ENCODE measurements at regions not wholly inside any gene's neighbourhood (a gene's known extent, or its start where the extent isn't known, plus 50 kb on each side); places are given as distances from the start of the nearest gene placed in this dataset.
"Not testable (repeated sequence)": the region's sequence is repeated elsewhere in the genome, so short reads cannot be mapped to it uniquely, and the experiment has no call there.

DNA sequence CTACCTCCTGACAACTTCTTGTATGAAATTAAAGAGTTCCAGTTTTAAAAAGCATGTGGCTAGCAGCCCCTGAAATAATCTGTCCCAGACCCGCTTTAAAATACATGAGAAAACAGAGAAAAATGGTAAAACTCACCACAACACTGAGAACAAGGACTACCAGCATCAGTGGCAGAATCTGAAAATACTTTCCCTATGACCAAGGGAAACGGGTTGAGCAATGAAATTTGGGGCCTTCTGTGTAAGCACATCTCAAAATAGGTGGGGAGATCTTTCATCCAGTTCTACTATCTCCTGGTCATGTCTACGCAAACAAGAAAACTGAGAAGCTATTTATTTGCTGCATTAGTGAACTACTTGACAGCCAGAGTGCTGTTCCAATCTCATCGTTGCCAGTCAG, 172.3 kb downstream of the LNPK start:
- DNase-seq (ENCODE audit: low spot score): no peak

DNA sequence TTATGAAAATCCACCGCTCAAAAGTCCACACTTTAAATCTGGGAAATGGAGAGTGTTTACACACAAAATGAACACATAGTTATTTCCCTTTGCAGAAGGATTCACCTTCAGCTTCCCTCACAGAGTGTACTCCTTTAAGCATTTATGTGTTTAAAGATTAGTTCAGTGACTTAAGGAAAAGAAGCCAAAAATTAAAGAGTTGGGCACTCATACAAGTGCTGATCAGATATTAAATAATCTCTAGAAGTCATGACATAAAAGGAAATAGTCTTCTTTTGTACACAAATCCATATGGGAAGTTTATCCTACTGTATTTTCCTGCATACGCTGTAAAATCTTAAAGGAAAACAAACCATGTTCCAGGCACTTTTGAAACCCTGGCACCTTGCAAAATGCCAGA, 174.2 kb downstream of the LNPK start:
- DNase-seq (ENCODE audit: low spot score): no peak

DNA sequence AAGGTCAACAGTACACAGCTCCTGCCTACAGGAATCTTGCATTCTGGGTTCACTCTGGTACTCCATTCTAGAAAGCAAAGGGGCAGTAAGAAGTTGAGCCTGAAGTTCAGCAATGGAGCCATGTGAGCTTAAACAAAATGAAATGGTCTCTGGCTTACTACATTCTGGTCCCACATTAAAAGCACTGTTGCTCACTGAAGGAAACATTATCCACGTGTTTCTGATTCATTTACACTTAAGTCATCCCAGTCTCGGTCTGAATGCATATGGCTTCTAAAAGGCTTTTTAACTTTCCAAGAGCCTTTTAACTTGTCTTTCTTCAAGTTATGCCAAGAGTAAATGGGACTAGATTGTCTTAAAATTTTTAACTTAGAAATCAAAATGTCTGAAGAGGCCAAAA, 177.8 kb downstream of the LNPK start:
- DNase-seq (ENCODE audit: low spot score): no peak

DNA sequence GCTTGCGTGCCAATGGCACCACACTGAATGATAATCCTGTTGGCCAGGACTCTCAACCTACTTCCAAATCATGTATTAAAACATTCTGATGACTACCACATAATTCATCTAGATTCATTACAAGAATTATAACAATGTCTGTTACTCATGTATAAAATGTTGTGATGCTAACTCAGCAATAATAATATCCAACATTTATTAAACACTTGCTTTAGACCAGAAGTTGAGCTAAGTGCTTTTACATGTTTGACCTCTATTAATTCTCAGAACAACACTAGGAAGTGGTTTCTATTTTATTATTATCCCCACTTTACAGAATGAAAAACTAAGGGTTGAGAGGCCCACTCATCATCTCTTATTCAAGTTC, 178.4 kb downstream of the LNPK start:
- no peak for DNase-seq (ENCODE audit: low spot score)

DNA sequence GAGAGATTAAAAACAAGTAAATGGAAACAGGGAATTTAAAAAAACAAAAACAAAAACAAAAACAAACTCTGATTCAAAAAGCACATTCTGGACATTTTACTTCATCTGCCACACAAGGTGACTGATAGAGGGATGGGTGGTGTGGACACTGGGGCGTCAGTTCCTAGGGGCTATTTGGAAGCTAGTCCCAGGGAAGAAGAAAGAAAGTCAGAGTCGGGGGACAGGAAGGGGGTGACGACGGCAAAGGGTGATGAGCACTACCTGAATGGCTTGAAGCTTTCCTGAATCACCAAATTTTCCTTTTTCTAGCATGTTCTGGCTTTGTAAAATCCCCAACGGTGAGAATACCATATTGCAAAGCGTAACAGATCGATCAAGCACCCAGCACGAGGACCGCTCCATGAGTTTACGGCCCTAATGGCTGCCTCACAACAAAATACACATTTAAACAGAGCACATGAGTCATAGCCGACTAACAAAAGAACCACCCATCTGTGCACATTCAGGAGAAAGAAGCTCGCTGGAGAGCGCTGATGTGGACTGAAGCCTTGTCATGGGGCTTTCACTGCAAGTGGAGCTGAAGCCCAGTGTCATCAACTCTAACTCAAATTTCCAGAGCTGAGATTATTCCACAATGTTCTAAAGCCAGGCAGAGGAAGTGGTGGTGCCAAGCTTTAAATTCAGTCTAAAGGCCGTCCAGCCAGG, 178.9 kb downstream of the LNPK start:
- no peak for DNase-seq (ENCODE audit: low spot score)

DNA sequence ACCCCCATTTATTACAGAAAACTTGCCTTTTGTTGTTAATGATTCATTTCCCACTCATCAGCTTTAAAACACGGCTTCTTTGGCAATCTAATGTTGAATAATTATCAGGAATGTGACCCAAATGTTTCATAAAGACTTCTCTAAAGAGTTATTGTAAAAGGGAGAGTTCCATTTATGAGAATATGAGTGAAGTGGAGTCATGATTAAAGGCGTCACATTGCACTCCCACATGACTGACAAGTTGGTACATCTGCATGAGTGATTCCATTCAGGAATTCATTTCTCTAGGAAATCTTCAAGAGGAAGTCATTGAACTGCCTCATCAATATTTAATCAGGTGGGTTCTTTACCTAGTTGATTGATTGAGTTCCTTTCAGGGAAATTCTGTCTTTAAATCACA, 184.8 kb downstream of the LNPK start:
- DNase-seq (ENCODE audit: low spot score): no peak

DNA sequence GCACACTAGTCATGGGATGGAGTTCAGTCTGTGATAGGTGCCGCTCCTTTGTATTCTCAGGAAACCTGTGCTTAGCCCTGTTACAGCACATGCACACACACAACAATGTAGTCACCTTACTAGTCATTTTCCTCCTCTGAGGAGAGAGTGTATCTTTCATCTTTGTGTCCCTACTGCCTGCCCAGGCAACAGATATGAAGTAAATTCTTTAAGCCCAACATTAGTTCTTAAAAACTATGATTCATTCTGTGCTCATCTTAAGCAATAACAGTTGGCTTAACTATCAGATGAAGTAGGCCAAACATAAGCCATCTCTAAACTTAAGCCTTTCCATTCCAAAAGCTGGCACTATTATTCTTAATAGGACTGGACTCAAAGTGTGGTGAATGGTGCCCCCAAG, 186.5 kb downstream of the LNPK start:
- no peak for DNase-seq (ENCODE audit: low spot score)

DNA sequence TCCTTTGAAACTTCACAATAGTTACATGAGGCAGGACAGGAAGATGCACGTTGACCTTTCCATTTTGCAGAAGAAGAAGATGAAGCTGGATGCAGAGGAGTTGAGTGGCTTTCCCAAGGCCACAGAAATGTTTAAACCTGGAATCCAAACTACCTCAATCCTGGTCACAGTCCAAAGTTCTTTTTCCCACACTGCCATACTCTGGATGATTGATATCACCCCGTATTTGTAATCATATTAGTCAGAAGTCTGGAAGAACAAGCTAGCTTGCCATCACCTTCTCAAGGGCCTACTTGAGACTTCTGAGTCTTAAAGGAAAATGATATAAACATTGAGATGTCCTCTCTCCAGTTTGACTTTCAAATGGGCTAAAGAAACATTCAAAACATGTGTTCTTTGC, 190.1 kb downstream of the LNPK start:
- DNase-seq (ENCODE audit: low spot score): no peak

DNA sequence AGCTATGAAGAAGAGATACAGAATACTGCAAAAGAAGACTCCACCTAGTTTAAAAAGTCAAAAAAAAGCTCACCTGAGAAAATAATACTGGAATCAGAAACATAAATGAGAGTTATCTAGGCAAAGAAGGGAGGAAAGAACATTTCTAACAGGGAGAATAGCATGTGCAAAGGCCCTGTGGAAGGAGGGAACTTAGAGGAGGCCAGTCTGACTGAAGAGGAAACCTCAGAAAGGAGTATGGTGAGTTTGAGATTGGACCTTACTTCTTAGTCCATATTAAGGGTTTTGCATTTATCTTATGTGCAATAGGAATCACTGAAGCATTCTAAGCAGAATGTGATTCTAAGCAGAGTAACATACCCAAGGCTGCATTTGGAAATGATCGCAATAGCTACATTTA, 193.2 kb downstream of the LNPK start:
- no peak for DNase-seq (ENCODE audit: low spot score)

DNA sequence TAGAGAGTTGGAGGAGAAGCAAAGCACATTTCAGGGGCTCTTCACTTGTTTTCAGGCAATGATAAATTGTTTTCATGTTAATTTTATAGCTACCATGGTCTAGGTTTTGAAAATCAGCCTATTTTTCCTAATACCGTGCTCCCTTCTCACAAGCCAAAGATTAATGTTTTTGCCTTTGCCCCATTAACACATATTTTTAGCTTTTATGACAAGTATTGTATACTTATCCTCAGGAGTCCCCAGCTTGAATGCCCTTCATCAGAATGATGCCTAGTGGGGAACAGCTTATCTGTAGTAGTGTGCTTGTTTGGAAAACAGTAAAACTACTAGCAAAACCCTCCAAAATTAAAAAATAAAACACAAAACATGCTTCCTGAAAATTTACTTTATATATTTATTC, 194.0 kb downstream of the LNPK start:
- DNase-seq (ENCODE audit: low spot score): no peak

DNA sequence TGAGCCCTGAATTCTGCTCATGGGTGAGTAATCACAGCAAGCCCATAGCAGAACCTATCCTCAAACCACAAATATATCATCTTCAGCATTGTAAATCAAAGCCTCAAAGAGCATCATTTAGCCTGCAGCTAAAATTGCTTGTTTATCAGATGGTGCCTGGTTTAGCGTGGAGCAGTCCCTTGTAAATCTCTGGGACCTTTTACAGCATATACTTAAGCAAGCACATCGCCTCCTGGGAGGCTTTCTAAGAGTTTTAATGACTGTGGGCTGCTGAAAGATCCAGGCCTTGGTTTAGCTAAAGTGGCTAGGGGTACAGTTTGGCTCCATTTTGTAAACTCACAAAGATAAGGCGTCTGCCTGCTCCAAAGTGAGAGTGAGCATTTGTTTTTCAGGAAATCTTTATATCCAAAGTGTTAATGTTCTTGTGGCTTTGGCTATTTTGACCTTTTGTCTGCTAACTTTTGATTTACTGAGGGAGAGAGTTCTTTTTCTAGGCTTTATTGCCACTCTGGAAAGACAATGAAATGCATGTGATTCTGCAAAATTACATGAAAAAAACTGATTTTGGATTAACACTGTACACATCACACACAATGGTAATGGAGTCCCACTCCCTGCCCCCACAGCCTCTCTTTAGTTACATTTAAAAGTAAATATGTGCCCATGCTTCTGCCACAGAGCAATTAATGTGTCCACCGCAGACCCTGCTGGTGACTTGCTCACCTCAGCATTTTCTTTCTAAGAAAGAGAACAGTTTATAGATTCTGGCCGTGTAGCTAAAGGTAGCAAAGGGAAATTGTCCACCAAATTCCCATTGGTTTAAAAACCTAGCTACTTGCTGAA, 194.8 kb downstream of the LNPK start:
- peak; percentile 78 for DNase-seq (ENCODE audit: low spot score)

DNA sequence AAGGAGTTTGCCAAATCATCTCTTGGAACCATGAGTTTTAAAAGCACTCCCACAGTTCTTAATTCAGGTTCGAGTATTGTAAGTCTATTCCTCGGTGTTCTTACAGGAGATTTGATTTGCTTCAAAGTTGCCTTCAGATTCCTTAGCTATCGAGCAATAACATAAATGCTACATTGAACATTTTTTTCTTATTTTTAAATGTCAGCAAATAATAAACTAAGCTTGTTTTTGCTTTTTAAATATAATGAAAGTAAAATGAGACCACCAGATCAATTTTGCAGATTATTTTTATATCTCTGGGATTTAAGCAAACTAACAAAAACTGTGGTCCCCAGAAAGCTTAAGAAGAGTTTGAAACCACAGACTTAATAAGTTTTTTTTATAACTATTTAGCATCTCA, 195.5 kb downstream of the LNPK start:
- DNase-seq (ENCODE audit: low spot score): no peak

DNA sequence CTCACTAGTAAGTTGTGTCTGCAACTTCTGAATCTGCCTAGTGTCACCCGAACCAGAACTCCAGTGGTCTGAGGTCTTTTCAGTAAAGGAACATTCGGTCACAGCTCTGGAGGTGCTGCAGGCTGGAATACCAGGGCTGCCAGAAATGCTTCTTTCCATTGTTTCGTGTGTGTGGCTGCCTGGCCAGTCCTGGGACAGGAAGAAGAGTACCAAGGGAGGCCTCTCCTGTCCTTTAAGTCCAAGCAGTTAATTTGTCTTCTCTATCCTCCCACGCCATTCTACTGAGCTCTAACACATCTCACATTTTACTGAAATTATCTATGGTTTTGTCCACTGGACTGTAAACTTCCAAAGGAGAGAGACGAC, 196.0 kb downstream of the LNPK start:
- no peak for DNase-seq (ENCODE audit: low spot score)

DNA sequence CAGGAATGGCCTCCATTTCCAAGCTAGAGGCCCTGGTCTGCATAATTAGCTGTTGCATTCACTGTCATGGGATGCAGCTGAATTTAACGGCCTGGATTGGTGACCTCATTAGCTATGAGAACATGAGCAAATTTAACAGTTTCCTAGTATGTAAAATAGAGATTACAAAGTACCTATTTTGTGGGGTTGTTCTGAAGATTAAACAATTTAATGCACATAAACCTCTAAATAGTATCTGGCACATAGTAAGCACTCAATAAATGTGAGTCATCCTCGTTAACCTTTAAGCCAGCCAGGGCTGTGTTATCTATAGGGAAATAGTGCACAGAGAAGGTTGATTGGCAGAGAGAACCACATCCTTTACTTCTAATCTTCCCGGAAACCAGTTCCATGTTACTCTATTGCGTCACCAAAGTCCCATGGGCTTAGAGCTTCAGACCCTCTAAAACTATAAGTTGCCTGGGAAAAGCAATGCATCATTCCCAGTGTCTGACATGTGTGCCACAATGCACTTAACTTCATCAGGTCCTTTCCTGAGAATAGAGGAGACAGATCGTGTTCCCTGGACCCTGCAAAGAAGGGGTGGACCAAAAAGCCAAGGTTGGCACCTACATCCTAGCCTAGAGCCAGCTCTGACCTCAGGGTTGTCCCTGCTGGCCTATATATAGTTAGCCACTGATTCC, 196.5 kb downstream of the LNPK start:
- peak; percentile 35 for DNase-seq (ENCODE audit: low spot score)

DNA sequence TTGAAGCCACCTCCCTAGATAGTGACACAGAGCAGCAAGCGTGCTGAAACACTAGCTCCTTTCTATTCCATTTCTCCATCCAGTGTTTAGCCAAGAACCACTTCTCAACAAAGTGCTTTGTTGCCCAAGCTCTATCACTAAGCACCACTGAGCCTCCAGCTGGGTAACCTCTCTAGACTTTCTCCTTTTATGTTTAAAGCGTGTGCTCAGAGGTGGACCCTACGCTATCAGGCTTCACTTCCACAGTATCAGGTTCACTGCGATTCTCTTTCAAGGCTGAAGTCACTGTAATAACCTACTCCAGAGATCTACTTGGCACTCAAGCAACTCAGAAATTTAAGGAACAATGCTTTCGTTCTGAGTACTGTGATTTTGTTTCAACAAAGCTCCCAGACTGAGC, 197.9 kb downstream of the LNPK start:
- no peak for DNase-seq (ENCODE audit: low spot score)

DNA sequence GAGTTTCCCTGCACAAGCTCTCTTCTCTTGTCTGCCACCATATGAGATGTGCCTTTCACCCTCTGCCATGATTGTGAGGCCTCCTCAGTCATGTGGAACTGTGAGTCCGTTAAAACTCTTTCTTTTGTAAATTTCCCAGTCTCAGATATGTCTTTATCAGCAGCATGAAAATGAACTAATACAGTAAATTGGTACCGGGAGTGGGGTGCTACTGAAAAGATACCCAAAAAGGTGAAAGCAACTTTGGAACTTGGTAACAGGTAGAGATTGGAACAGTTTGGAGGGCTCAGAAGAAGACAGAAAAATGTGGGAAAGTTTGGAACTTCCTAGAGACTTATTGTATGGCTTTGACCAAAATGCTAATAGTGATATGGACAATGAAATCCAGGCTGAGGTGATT, 205.6 kb downstream of the LNPK start:
- not testable (repeated sequence) for DNase-seq (ENCODE audit: low spot score)

DNA sequence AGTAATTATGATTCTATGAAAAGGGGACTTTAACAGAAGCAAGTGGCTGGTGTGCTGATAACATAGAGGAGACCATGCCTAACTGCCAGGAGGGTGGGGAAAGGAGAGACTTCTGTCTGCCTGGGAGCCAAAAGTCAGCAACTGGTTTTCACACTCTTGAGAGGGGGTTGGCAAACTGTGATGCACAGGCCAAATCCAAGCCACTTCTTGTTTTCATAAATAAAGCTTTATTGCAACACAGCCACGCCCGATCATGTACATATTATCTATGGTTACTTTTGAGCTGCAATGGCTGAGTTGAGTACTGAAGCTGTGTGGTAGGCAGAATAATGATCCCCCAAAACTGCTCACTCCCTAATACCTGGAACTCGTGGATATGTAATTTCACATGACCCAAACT, 208.4 kb downstream of the LNPK start:
- no peak for DNase-seq (ENCODE audit: low spot score)

DNA sequence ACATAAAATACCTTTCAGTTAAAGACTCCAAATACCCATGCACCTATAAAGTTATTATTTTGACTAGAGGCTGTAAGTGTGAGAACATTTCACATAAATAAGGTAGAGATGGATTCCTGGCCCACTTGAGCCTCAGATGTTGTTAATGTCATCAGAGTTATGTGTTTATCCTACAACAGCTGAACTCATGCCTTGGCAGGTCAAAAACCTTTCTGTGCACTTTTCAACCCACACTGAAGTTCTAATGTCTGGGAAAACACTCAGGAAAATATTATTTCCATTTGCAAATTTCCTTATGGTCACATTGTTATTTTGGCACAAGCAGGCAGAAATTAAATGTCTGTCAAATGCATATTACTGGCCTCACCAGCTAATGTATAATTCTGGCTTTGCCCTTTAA, 209.2 kb downstream of the LNPK start:
- no peak for DNase-seq (ENCODE audit: low spot score)

DNA sequence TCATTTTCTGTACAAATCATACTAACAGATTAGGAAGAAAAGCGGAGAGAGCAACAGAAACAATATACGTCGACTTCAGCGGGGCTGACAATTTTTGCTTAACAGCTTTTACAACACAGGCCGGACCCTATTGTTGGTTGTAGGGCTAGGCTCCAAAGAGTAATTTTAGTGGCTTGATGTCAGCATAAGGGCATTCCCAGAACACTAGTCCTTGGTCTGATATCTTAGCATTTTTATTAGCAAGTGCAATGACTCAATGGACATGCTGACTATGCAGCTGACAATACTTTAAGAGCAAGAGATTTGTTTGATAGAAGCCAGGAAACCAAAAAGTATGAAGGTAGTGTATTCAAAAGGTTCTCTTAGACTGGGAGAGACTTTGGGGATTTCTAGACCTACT, 209.9 kb downstream of the LNPK start:
- DNase-seq (ENCODE audit: low spot score): no peak

DNA sequence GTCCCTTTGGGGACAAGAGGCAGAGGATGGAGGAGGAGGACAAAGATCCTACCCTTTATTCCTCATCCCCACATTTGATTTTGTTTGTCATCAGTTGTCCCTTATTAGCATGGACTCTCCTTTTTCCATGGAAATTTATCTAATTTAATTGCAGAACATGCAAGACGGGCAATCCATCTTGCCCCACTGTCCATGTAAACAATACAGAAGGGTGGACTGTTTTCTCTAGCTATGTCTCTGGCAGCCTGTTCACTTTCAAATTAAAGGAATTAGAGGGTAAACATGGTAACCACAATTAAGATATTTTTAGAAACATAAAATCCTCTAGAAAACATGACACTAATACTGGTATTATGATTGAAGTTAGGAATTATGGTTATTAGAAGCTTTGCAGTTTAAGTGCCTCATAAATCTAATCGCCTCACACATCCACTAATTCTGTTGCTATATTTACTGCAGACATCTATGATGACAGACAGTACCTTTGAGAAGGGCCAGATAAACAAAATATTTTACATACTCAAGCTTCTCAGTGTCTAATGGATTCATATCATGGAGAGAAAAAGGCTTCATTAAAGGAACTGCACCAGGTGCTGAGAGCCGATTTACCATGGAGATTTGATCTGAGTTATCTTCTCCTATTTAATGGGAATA, 215.5 kb downstream of the LNPK start:
- DNase-seq (ENCODE audit: low spot score): no peak

DNA sequence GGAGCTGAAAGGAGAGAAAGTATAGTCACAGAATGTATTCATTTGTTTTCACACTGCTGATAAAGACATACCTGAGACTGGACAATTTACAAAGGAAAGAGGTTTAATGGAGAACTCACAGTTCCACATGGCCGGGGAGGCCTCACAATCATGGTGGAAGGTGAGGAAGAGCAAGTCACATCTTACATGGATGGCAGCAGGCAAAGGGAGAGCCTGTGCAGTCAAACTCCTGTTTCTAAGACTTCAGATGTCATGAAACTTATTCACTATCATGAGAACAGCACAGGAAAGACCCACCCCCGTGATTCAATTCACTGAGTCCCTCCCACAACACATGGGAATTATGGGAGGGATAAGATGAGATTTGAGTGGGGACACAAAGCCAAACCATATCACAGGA, 224.7 kb downstream of the LNPK start:
- not testable (repeated sequence) for DNase-seq (ENCODE audit: low spot score)

DNA sequence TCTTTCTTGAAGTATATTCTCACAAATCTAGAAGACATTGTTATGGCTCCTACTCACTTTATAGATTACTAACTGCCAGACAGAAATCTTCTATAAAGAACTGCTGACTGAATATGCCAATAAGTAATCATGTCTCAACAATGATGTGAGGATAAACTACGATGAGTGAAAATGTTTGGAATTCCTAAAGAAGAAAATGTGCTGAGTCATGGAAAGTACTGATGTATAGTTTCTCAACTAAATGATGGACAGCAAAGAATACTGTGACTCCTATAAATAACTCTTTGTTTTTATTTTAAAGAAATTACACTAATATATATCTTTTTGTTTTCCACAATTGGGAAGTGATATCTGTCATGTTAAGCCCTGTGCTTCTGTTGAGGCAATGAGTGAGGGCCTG, 232.9 kb downstream of the LNPK start:
- DNase-seq (ENCODE audit: low spot score): no peak

DNA sequence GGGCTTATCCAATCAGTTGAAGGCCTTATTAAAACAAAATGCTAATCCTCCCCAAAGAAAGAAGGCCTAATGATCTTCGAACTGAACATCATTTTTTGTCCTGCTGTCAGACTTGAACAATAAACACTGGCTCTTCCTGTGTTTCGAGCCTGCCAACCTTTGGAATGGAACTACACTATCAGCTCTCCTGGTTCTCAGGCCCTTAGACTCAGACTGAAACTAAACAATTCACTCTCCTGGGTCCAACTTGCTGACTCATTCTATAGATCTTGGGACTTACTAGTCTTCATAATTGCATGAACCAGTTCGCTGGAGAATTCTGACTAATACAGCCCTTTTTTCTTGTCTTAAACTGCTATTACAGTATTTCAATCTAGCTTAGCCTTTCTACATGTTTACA, 235.2 kb downstream of the LNPK start:
- DNase-seq (ENCODE audit: low spot score): no peak
